LHCN-M2 (cell line): ENCODE measurements at regions not wholly inside any gene's neighbourhood (a gene's known extent, or its start where the extent isn't known, plus 50 kb on each side); places are given as distances from the start of the nearest gene placed in this dataset.

Experiments
- DNase-seq: peaks from one replicate; pipeline ENCODE4 v3.0.0-alpha.2; 2012; ENCODE audit warnings: low read depth

GRCh38 chr5:135702191-135702590, 123.4 kb upstream of the CXCL14 start:
- no peak for DNase-seq

- DNase-seq = no peak
Observed at GRCh38 chr5:135700731-135701130, 121.9 kb upstream of the CXCL14 start.

- no peak for DNase-seq
Observed at GRCh38 chr5:135697959-135698345, 119.2 kb upstream of the CXCL14 start.

- no peak for DNase-seq
Observed at GRCh38 chr5:135697251-135697958, 118.6 kb upstream of the CXCL14 start.

- no peak for DNase-seq
Observed at GRCh38 chr5:135696317-135696716, 117.5 kb upstream of the CXCL14 start.

- DNase-seq = no peak
Observed at GRCh38 chr5:135695656-135696313, 117.0 kb upstream of the CXCL14 start.

GRCh38 chr5:135694906-135695305, 116.1 kb upstream of the CXCL14 start:
- DNase-seq = no peak

- no peak for DNase-seq
Observed at GRCh38 chr5:135694012-135694411, 115.2 kb upstream of the CXCL14 start.

- DNase-seq = no peak
Observed at GRCh38 chr5:135693371-135693955, 114.7 kb upstream of the CXCL14 start.

- no peak for DNase-seq
Observed at GRCh38 chr5:135691044-135691443, 112.3 kb upstream of the CXCL14 start.

- no peak for DNase-seq
Observed at GRCh38 chr5:135690466-135690865, 111.7 kb upstream of the CXCL14 start.

- DNase-seq = no peak
Observed at GRCh38 chr5:135689506-135689905, 110.7 kb upstream of the CXCL14 start.

GRCh38 chr5:135688385-135688784, 109.6 kb upstream of the CXCL14 start:
- no peak for DNase-seq

- DNase-seq = no peak
Observed at GRCh38 chr5:135683189-135683588, 104.4 kb upstream of the CXCL14 start.

- no peak for DNase-seq
Observed at GRCh38 chr5:135680713-135681112, 101.9 kb upstream of the CXCL14 start.

- DNase-seq = no peak
Observed at GRCh38 chr5:135678640-135679268, 100.0 kb upstream of the CXCL14 start.

- DNase-seq = no peak
Observed at GRCh38 chr5:135671966-135672365, 93.2 kb upstream of the CXCL14 start.

- no peak for DNase-seq
Observed at GRCh38 chr5:135671052-135671705, 92.4 kb upstream of the CXCL14 start.

GRCh38 chr5:135670588-135670987, 91.8 kb upstream of the CXCL14 start:
- no peak for DNase-seq

GRCh38 chr5:135669416-135669815, 90.6 kb upstream of the CXCL14 start:
- no peak for DNase-seq

- DNase-seq = no peak
Observed at GRCh38 chr5:135667673-135668072, 88.9 kb upstream of the CXCL14 start.

GRCh38 chr5:135667204-135667603, 88.4 kb upstream of the CXCL14 start:
- no peak for DNase-seq
